Naive thymus-derived CD8-positive, alpha-beta T cell (primary cell): ENCODE measurements at regions not wholly inside any gene's neighbourhood (a gene's known extent, or its start where the extent isn't known, plus 50 kb on each side); places are given as distances from the start of the nearest gene placed in this dataset.
"Not testable (repeated sequence)": the region's sequence is repeated elsewhere in the genome, so short reads cannot be mapped to it uniquely, and the experiment has no call there.

ENCODE experiments used
- ATAC-seq, 2 donors: fragments of 150-1000 bp; cut with Tn5 transposase in 1 of 2; sonication (Bioruptor Pico), chemical (Tn5 transposase) in 1 of 2; 1 replicate in 1 of 2; 2 replicates in 1 of 2; pipeline ENCODE4 v1.10.0; 2021; ENCODE audit warnings: mild to moderate bottlenecking in 2 of 2, moderate library complexity in 2 of 2
- POLR2A ChIA-PET: fragments of 350-600 bp; sonication (Branson Sonifier 250); formaldehyde crosslinking; loops from one replicate; lab custom pipeline; 2021; ENCODE audit warnings: antibody characterized with exemption; lab: Charles Lee
- DNase-seq, 10 donors: peaks; one replicate each; pipeline versions ENCODE4 v3.0.0 to v3.0.0-alpha.2; 2020 to 2022
- H3K27ac Mint-ChIP-seq, 10 donors: one replicate each; pipeline ENCODE4 v1.8.0; 2020 to 2022; ENCODE audit warnings: mild to moderate bottlenecking in 10 of 10, mixed read lengths in 10 of 10, moderate library complexity in 4 of 10, inconsistent platforms in 1 of 10
- H3K27me3 Mint-ChIP-seq, 5 donors: one replicate each; pipeline ENCODE4 v1.8.0; 2021 to 2022; ENCODE audit warnings: mixed read lengths in 5 of 5
- H3K36me3 Mint-ChIP-seq, 3 donors: one replicate each; pipeline ENCODE4 v1.8.0; 2020 to 2022; ENCODE audit warnings: mixed read lengths in 3 of 3, mild to moderate bottlenecking in 2 of 3, inconsistent platforms in 1 of 3
- H3K4me1 Mint-ChIP-seq, 4 donors: one replicate each; pipeline ENCODE4 v1.8.0; 2021 to 2022; ENCODE audit warnings: mixed read lengths in 4 of 4
- H3K4me3 Mint-ChIP-seq, 10 donors: one replicate each; pipeline ENCODE4 v1.8.0; 2020 to 2022; ENCODE audit warnings: mild to moderate bottlenecking in 10 of 10, mixed read lengths in 10 of 10, moderate library complexity in 6 of 10, inconsistent platforms in 1 of 10
- H3K9me3 Mint-ChIP-seq, 9 donors: one replicate each; pipeline ENCODE4 v1.8.0; 2020 to 2022; ENCODE audit warnings: mixed read lengths in 9 of 9, mild to moderate bottlenecking in 3 of 9, inconsistent platforms in 1 of 9, moderate library complexity in 1 of 9

DNA sequence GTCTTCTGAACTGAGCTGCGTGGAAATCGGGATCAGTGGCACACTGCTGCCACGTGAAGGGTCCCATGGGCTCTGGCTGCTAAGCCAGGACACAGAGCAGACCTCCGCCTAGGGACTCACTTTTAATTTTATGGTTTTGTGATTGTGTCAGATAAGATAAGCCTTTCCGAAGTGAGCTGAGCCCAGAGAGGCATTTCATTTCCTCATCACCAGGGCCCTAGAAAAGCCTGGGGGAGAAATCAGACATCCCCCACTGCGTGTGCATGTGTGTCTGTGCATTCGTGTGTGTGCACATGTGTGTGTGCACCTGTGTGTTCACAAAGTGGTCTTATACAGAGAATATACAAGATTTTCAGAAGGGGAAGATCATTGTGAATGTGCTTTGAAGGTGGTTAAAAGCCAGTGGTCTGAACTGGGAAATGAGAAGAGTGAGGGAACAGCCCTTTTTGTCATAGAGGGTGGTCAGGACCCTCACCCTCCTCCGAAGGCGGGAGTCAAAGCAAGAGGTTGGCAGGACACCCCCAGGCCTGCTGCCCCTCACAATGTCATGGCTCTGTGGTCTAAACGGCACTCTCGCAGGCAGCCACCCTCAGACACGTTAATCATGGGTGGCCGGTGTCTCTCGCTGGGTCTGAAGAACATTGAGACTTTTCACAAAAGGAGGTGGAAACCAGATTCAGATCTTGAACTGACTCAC, 176.1 kb upstream of the PFKP start:
- ATAC-seq = no peak
- peaks cover 0 to 7% (median 0%) of the 10 kb centered on the region in 5 donors for H3K27me3 Mint-ChIP-seq
- H3K27ac Mint-ChIP-seq = no peak overlapping the region
- peaks cover 0 to 9% (median 0%) of the 10 kb centered on the region in 9 donors for H3K9me3 Mint-ChIP-seq
- H3K4me3 Mint-ChIP-seq = no peak overlapping the region
- POLR2A ChIA-PET = no interaction called here
- no peaks in the 10 kb centered on the region for H3K36me3 Mint-ChIP-seq
- no peaks in the 10 kb centered on the region for H3K4me1 Mint-ChIP-seq
- no peak for DNase-seq

DNA sequence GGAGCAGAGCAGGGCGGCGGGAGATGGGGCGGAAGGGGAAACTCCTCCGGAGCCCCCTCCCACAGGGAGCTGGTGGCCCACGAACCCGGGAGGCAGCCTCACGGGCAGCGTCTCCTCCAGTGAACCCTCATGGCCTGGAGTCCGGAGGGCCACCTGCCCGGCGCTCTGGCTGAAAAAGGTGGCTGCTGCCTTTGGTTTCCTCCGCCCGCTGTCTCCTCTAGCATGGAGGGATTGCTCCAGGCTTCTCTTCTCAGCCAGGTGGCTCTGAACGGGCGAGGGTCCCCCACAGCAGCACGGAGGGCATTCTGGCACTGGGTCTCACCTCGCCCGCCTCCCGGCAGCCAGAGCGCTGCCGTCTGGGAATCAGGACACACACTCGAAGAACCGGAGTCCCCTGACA, 177.3 kb upstream of the PFKP start:
- no peaks in the 10 kb centered on the region for H3K36me3 Mint-ChIP-seq
- DNase-seq (no peak), ATAC-seq (no peak)
- H3K9me3 Mint-ChIP-seq = peaks cover 0 to 9% (median 0%) of the 10 kb centered on the region in 9 donors
- H3K27ac Mint-ChIP-seq = no peak overlapping the region
- H3K4me1 Mint-ChIP-seq = no peaks in the 10 kb centered on the region
- peaks cover 0 to 7% (median 0%) of the 10 kb centered on the region in 5 donors for H3K27me3 Mint-ChIP-seq
- H3K4me3 Mint-ChIP-seq = no peak overlapping the region
- POLR2A ChIA-PET = no interaction called here

GRCh38 chr10:2888403-2889004, 178.8 kb upstream of the PFKP start:
- Mint-ChIP-seq H3K9me3 (peaks cover 0 to 9% (median 0%) of the 10 kb centered on the region in 9 donors), H3K27me3 (peaks cover 0 to 10% (median 3%) of the 10 kb centered on the region in 5 donors), H3K36me3 (no peaks in the 10 kb centered on the region), H3K27ac (no peak overlapping the region), H3K4me3 (no peak overlapping the region), H3K4me1 (no peaks in the 10 kb centered on the region)
- no peak for DNase-seq
- POLR2A ChIA-PET = no interaction called here
- no peak for ATAC-seq

GRCh38 chr10:2887391-2888070, 179.8 kb upstream of the PFKP start:
- POLR2A ChIA-PET = no interaction called here
- Mint-ChIP-seq H3K9me3 (peaks cover 0 to 9% (median 0%) of the 10 kb centered on the region in 9 donors), H3K4me1 (no peaks in the 10 kb centered on the region), H3K27ac (no peak overlapping the region), H3K27me3 (peaks cover 0 to 6% (median 5%) of the 10 kb centered on the region in 5 donors), H3K36me3 (no peaks in the 10 kb centered on the region), H3K4me3 (no peak overlapping the region)
- ATAC-seq (no peak), DNase-seq (no peak)

DNA sequence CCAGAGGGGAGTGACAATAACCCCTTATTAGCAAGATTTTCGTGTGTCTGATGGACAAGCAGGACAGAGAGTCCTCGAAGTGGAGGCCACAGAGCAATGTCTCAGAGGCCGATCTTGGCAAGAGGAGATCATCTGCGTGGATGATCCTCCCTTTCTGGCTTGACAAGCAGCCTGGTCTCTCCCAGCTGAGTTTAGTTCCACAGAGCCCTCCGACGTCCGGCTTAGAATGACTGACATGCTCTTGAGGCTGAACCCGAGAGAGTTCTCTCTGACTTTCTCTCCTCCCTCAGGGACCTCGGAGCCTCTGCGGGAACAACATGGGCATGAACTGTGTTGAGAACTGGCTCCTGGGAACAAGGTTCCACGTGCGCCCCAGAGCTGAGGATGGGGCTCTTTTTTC, 180.7 kb upstream of the PFKP start:
- H3K4me3 Mint-ChIP-seq = no peak overlapping the region
- no peaks in the 10 kb centered on the region for H3K4me1 Mint-ChIP-seq
- ATAC-seq (no peak), DNase-seq (no peak)
- peaks cover 0 to 9% (median 0%) of the 10 kb centered on the region in 9 donors for H3K9me3 Mint-ChIP-seq
- no peaks in the 10 kb centered on the region for H3K36me3 Mint-ChIP-seq
- H3K27ac Mint-ChIP-seq = peak overlapping the region in 1 of 10 donors; percentile 36
- POLR2A ChIA-PET = no interaction called here
- peaks cover 0 to 9% (median 5%) of the 10 kb centered on the region in 5 donors for H3K27me3 Mint-ChIP-seq

DNA sequence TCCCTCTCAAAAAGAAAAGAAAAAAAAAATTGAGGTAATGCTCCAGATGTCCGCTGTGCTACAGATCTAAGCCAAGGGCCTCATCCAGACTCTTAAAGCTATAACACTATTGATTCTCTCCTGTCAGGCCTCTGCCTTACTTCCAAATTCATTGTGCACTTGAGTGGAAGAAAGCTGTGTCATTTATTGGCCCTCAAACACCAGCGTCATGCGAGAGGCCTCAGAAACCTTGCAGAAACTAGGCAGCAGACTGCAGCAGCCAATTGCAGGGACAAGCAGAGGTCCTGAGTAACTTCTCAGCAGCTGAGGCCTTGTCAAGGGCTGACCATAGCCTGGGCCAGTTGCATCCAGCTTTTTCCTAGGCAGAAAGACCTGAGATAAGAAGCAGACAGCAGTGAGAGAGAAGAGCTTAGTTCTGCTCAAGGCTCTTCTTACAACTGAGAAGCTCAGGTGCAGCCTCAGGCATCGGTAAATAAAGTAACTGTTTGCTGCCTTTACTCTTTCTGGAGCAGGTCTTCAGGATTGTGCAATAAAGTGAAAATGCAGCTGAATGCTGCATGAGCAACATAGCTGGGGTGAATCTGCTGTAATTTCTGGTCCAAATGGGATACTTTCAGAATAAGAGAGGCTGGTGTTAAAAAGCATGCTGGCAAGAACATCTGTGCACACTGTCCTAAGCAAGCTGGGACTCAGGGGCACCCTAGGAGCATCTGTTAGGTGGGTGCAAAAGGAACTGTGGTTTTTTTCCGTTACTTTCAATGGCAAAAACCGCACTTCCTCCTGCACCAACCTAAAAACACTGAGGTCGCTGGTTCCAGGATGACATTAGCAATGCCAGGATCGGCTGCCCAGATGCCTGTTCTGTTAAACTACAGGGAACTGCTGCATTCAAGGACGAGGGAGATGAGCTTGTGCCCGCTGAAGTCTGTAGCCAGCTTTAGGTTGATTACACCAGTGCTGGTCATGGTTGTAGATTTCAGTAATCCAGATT, 181.8 kb upstream of the PFKP start:
- peaks cover 0 to 9% (median 0%) of the 10 kb centered on the region in 9 donors for H3K9me3 Mint-ChIP-seq
- POLR2A ChIA-PET = no interaction called here
- peaks cover 0 to 9% (median 7%) of the 10 kb centered on the region in 5 donors for H3K27me3 Mint-ChIP-seq
- no peaks in the 10 kb centered on the region for H3K4me1 Mint-ChIP-seq
- ATAC-seq (no peak), DNase-seq (no peak)
- H3K4me3 Mint-ChIP-seq = no peak overlapping the region
- no peaks in the 10 kb centered on the region for H3K36me3 Mint-ChIP-seq
- H3K27ac Mint-ChIP-seq = no peak overlapping the region

DNA sequence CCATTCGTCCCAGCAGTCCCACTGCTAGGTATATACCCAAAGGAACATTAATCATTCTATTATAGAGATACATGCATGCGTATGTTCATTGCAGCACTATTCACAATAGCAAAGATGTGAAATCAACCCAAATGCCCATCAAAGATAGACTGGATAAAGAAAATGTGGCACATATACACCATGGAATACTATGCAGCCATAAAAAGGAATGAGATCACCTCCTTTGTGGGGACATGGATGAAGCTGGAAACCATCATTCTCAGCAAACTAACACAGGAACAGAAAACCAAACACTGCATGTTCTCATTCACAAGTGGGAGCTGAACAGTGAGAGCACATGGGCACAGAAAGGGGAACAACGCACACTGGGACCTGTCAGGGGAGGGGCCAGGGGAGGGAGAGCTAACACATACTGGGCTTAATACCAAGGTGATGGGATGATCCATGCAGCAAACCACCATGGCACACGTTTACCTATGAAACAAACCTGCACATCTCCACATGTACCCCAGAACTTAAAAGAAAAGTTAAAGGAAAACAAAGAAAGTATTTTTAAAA, 183.3 kb upstream of the PFKP start:
- H3K36me3 Mint-ChIP-seq, H3K4me1 Mint-ChIP-seq, H3K9me3 Mint-ChIP-seq, H3K4me3 Mint-ChIP-seq, DNase-seq, POLR2A ChIA-PET, H3K27ac Mint-ChIP-seq, ATAC-seq: not testable (repeated sequence)
- H3K27me3 Mint-ChIP-seq = peaks cover 0 to 13% (median 7%) of the 10 kb centered on the region in 5 donors

GRCh38 chr10:2883238-2883637, 184.1 kb upstream of the PFKP start:
- Mint-ChIP-seq H3K27ac (no peak overlapping the region), H3K27me3 (peaks cover 0 to 13% (median 6%) of the 10 kb centered on the region in 5 donors), H3K36me3 (no peaks in the 10 kb centered on the region), H3K4me3 (no peak overlapping the region), H3K9me3 (peaks cover 0 to 2% (median 0%) of the 10 kb centered on the region in 9 donors), H3K4me1 (no peaks in the 10 kb centered on the region)
- ATAC-seq = no peak
- POLR2A ChIA-PET = no interaction called here
- DNase-seq = no peak

GRCh38 chr10:2882628-2883027, 184.7 kb upstream of the PFKP start:
- ATAC-seq = no peak
- POLR2A ChIA-PET = no interaction called here
- Mint-ChIP-seq H3K36me3 (no peaks in the 10 kb centered on the region), H3K4me3 (no peak overlapping the region), H3K27ac (no peak overlapping the region), H3K4me1 (no peaks in the 10 kb centered on the region), H3K9me3 (no peaks in the 10 kb centered on the region), H3K27me3 (peaks cover 0 to 13% (median 6%) of the 10 kb centered on the region in 5 donors)
- no peak for DNase-seq

GRCh38 chr10:2881720-2882620, 185.4 kb upstream of the PFKP start:
- Mint-ChIP-seq H3K4me1 (no peaks in the 10 kb centered on the region), H3K36me3 (no peaks in the 10 kb centered on the region)
- POLR2A ChIA-PET = no interaction called here

GRCh38 chr10:2880050-2880449, 187.3 kb upstream of the PFKP start:
- H3K9me3 Mint-ChIP-seq, POLR2A ChIA-PET, H3K4me3 Mint-ChIP-seq, H3K27ac Mint-ChIP-seq, H3K36me3 Mint-ChIP-seq, DNase-seq, H3K4me1 Mint-ChIP-seq, ATAC-seq: not testable (repeated sequence)
- H3K27me3 Mint-ChIP-seq = peaks cover 0 to 13% (median 6%) of the 10 kb centered on the region in 5 donors

More at GRCh38 chr10:2881720-2882620, 185.4 kb upstream of the PFKP start:
- H3K4me3 Mint-ChIP-seq = no peak overlapping the region
- H3K27ac Mint-ChIP-seq = no peak overlapping the region
- DNase-seq (no peak), ATAC-seq (no peak)
- peaks cover 0 to 13% (median 6%) of the 10 kb centered on the region in 5 donors for H3K27me3 Mint-ChIP-seq
- no peaks in the 10 kb centered on the region for H3K9me3 Mint-ChIP-seq
